K562 (cell line): ENCODE measurements at regions not wholly inside any gene's neighbourhood (a gene's known extent, or its start where the extent isn't known, plus 50 kb on each side); places are given as distances from the start of the nearest gene placed in this dataset.
A peak's percentile ranks its signal among the peaks of the same experiment; 100 is the strongest.

Experiments
- CXXC5 ChIP-seq: fragments of 250-450 bp; sonication (Bioruptor Pico); IDR thresholded peaks from 2 replicates; pipeline ENCODE4 v1.8.0; 2022; ENCODE audit warnings: inconsistent platforms, mild to moderate bottlenecking, moderate library complexity
- DNMT1 ChIP-seq: fragments of 450-650 bp; IDR thresholded peaks from 2 replicates; pipeline ENCODE4 v1.6.1; 2016; ENCODE audit warnings: antibody characterized with exemption, mild to moderate bottlenecking
- GTF2F1 ChIP-seq: IDR thresholded peaks from 2 replicates; pipeline ENCODE4 v1.6.1; 2011; ENCODE audit warnings: low read depth, low read length, improper control_type of control experiment
- HDAC2 ChIP-seq: fragments of 450-650 bp; IDR thresholded peaks from 2 replicates; pipeline ENCODE4 v1.6.1; 2016; ENCODE audit warnings: mild to moderate bottlenecking
- HDAC8 ChIP-seq: fragments of 450-650 bp; IDR thresholded peaks from 2 replicates; pipeline ENCODE4 v1.6.1; 2016; ENCODE audit warnings: mild to moderate bottlenecking, missing genetic modification characterization, moderate library complexity, missing compliant biosample characterization
- PATZ1 ChIP-seq: fragments of 250-450 bp; sonication (Bioruptor Pico); IDR thresholded peaks from 2 replicates; pipeline ENCODE4 v1.5.0; 2020; ENCODE audit warnings: mild to moderate bottlenecking, borderline replicate concordance
- SNRNP70 ChIP-seq: fragments of 200-400 bp; formaldehyde crosslinking; optimal IDR thresholded peaks from 2 replicates; pipeline ENCODE3; 2017; ENCODE audit warnings: low read depth, low read length
- TAF1 ChIP-seq: IDR thresholded peaks from 2 replicates; pipeline ENCODE4 v1.6.1; 2011; ENCODE audit warnings: mild to moderate bottlenecking, low read length, moderate library complexity; ENCODE audit not compliant: insufficient read depth, control insufficient read depth, severe bottlenecking; ENCODE audit errors: extremely low read depth
- TRIM25 ChIP-seq: fragments of 450-650 bp; IDR thresholded peaks from 2 replicates; pipeline ENCODE4 v1.7.0; 2016; ENCODE audit warnings: borderline replicate concordance
- ZBTB8A ChIP-seq: fragments of 450-650 bp; IDR thresholded peaks from 2 replicates; pipeline ENCODE4 v1.6.1; 2018; ENCODE audit warnings: mild to moderate bottlenecking, moderate library complexity; ENCODE audit not compliant: partially characterized antibody
- ZNF311 ChIP-seq: fragments of 250-450 bp; sonication (Bioruptor Pico); IDR thresholded peaks from 2 replicates; pipeline ENCODE4 v1.4.0; 2020; ENCODE audit warnings: mild to moderate bottlenecking, moderate library complexity
- ZNF324 ChIP-seq: fragments of 250-450 bp; sonication (Bioruptor Pico); IDR thresholded peaks from 2 replicates; pipeline ENCODE4 v1.4.0; 2020; ENCODE audit warnings: mild to moderate bottlenecking
- ZNF449 ChIP-seq: fragments of 250-450 bp; sonication (Bioruptor Pico); IDR thresholded peaks from 2 replicates; pipeline ENCODE4 v1.8.0; 2022; ENCODE audit warnings: moderate library complexity, mild to moderate bottlenecking, inconsistent platforms
- ZNF583 ChIP-seq: fragments of 250-450 bp; sonication (Bioruptor Pico); IDR thresholded peaks from 2 replicates; pipeline ENCODE4 v1.4.0; 2020
- ZNF76 ChIP-seq: fragments of 250-450 bp; sonication (Bioruptor Pico); IDR thresholded peaks from 2 replicates; pipeline ENCODE4 v1.4.0; 2020; ENCODE audit warnings: mild to moderate bottlenecking, moderate library complexity, borderline replicate concordance
- ZNF77 ChIP-seq: fragments of 250-450 bp; sonication (Bioruptor Pico); IDR thresholded peaks from 2 replicates; pipeline ENCODE4 v1.5.0; 2020
- TF ChIP-seq, protein P1 (sequence below): conservative IDR thresholded peaks from 2 replicates; pipeline ENCODE4 v1.6.1; 2011; ENCODE audit warnings: low read depth, mild to moderate bottlenecking, low read length; ENCODE audit not compliant: control insufficient read depth
- TF ChIP-seq, protein P2 (sequence below): fragments of 450-650 bp; formaldehyde crosslinking; conservative IDR thresholded peaks from 2 replicates; pipeline ENCODE4 v1.4.0; 2022; ENCODE audit warnings: mild to moderate bottlenecking, missing genetic modification characterization

GRCh38 chr12:25692115-25693035, 139.3 kb upstream of the LMNTD1 start (continued):
- TF ChIP-seq, protein P1, sequence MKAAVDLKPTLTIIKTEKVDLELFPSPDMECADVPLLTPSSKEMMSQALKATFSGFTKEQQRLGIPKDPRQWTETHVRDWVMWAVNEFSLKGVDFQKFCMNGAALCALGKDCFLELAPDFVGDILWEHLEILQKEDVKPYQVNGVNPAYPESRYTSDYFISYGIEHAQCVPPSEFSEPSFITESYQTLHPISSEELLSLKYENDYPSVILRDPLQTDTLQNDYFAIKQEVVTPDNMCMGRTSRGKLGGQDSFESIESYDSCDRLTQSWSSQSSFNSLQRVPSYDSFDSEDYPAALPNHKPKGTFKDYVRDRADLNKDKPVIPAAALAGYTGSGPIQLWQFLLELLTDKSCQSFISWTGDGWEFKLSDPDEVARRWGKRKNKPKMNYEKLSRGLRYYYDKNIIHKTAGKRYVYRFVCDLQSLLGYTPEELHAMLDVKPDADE = no peak
- no peak for TF ChIP-seq ZNF76
- TF ChIP-seq HDAC2 = no peak
- TF ChIP-seq ZNF583 (CRISPR knock-in tag) = peak; percentile 50; the same call in 1 of the 2 replicates
- no peak for TF ChIP-seq SNRNP70
- no peak; the same call in 1 of the 2 replicates for TF ChIP-seq ZNF449 (CRISPR knock-in tag)
- no peak for TF ChIP-seq ZNF311 (CRISPR knock-in tag)
- TF ChIP-seq ZBTB8A = no peak
- no peak for TF ChIP-seq HDAC8 (tag)
- no peak for TF ChIP-seq DNMT1
- no peak for TF ChIP-seq ZNF77 (CRISPR knock-in tag)
- TF ChIP-seq CXXC5 (CRISPR knock-in tag) = peak; percentile 21; the same call in 1 of the 2 replicates
- no peak for TF ChIP-seq PATZ1 (CRISPR knock-in tag)
- no peak for TF ChIP-seq ZNF324 (CRISPR knock-in tag)
- TF ChIP-seq, protein P2, sequence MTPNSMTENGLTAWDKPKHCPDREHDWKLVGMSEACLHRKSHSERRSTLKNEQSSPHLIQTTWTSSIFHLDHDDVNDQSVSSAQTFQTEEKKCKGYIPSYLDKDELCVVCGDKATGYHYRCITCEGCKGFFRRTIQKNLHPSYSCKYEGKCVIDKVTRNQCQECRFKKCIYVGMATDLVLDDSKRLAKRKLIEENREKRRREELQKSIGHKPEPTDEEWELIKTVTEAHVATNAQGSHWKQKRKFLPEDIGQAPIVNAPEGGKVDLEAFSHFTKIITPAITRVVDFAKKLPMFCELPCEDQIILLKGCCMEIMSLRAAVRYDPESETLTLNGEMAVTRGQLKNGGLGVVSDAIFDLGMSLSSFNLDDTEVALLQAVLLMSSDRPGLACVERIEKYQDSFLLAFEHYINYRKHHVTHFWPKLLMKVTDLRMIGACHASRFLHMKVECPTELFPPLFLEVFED (CRISPR knock-in tag) = no peak
- no peak for TF ChIP-seq TAF1
- no peak for TF ChIP-seq GTF2F1
- no peak for TF ChIP-seq TRIM25
